Endometrial microvascular endothelial cells (primary cell): ENCODE measurements at regions not wholly inside any gene's neighbourhood (a gene's known extent, or its start where the extent isn't known, plus 50 kb on each side); places are given as distances from the start of the nearest gene placed in this dataset.

ENCODE experiments used
- in situ Hi-C: cut with HindIII; loops from 2 replicates; pipeline ENCODE4 v1.10.0; 2017; ENCODE audit warnings: low sequenced_read_pairs, low pct_unique_long_range_greater_than_20kb; ENCODE audit errors: inconsistent ontology term

GRCh38 chr2:104023765-104024164 lies 830.1 kb upstream of the POU3F3 start:
- in situ Hi-C loops = no loop called here

- in situ Hi-C loops = no loop called here
Observed at GRCh38 chr2:104025295-104025694, 828.6 kb upstream of the POU3F3 start.

GRCh38 chr2:104026725-104027124 lies 827.2 kb upstream of the POU3F3 start:
- in situ Hi-C loops = no loop called here

- in situ Hi-C loops = no loop called here
Observed at GRCh38 chr2:104027321-104027720, 826.6 kb upstream of the POU3F3 start.

GRCh38 chr2:104028061-104028460 lies 825.9 kb upstream of the POU3F3 start:
- in situ Hi-C loops = no loop called here

GRCh38 chr2:104033399-104033798 lies 820.5 kb upstream of the POU3F3 start:
- in situ Hi-C loops = no loop called here

- in situ Hi-C loops = no loop called here
Observed at GRCh38 chr2:104040771-104041170, 813.1 kb upstream of the POU3F3 start.

GRCh38 chr2:104041351-104041750 lies 812.6 kb upstream of the POU3F3 start:
- in situ Hi-C loops = no loop called here

GRCh38 chr2:104043864-104044263 lies 810.1 kb upstream of the POU3F3 start:
- in situ Hi-C loops = no loop called here

- in situ Hi-C loops = no loop called here
Observed at GRCh38 chr2:104045071-104045470, 808.8 kb upstream of the POU3F3 start.

GRCh38 chr2:104046466-104046865 lies 807.4 kb upstream of the POU3F3 start:
- in situ Hi-C loops = no loop called here

GRCh38 chr2:104047516-104047915 lies 806.4 kb upstream of the POU3F3 start:
- in situ Hi-C loops = no loop called here

- in situ Hi-C loops = no loop called here
Observed at GRCh38 chr2:104049438-104049837, 804.5 kb upstream of the POU3F3 start.

GRCh38 chr2:104049981-104050380 lies 803.9 kb upstream of the POU3F3 start:
- in situ Hi-C loops = no loop called here

GRCh38 chr2:104050656-104051242 lies 803.2 kb upstream of the POU3F3 start:
- in situ Hi-C loops = no loop called here

GRCh38 chr2:104051766-104052165 lies 802.1 kb upstream of the POU3F3 start:
- in situ Hi-C loops = no loop called here

GRCh38 chr2:104052356-104052755 lies 801.6 kb upstream of the POU3F3 start:
- in situ Hi-C loops = no loop called here

GRCh38 chr2:104056451-104056850 lies 797.5 kb upstream of the POU3F3 start:
- in situ Hi-C loops = no loop called here

GRCh38 chr2:104068665-104069064 lies 785.2 kb upstream of the POU3F3 start:
- in situ Hi-C loops = no loop called here

- in situ Hi-C loops = no loop called here
Observed at GRCh38 chr2:104077573-104077972, 776.3 kb upstream of the POU3F3 start.

- in situ Hi-C loops = no loop called here
Observed at GRCh38 chr2:104078431-104079157, 775.3 kb upstream of the POU3F3 start.
